T-helper 2 cell (primary cell): ENCODE measurements at regions not wholly inside any gene's neighbourhood (a gene's known extent, or its start where the extent isn't known, plus 50 kb on each side); places are given as distances from the start of the nearest gene placed in this dataset.
A peak's percentile ranks its signal among the peaks of the same experiment; 100 is the strongest.
"Not testable (repeated sequence)": the region's sequence is repeated elsewhere in the genome, so short reads cannot be mapped to it uniquely, and the experiment has no call there.

Experiments
- DNase-seq, 5 experiments: peaks; one replicate each; pipeline versions ENCODE4 v3.0.0 to v3.0.0-alpha.2; 2012 to 2022

DNA sequence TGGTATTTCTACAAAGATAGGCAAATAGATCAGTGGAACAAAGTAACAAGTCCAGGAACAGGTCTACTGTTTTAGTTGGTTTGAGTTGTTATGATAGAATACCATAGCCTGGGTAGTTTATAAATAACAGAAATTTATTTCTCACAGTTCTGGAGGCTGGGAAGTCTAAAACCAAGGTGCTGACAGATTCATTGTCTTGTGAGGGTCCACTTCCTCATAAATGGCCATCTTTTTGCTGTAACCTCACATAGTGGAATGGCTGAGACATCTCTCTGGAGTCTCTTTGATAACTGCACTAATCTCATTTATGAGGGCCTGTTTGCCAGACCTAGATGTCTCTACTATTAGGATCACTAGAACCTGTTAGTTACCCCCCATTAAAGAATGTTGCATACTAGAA is 152.3 kb upstream of the MYRIP start:
- no peak for DNase-seq

DNA sequence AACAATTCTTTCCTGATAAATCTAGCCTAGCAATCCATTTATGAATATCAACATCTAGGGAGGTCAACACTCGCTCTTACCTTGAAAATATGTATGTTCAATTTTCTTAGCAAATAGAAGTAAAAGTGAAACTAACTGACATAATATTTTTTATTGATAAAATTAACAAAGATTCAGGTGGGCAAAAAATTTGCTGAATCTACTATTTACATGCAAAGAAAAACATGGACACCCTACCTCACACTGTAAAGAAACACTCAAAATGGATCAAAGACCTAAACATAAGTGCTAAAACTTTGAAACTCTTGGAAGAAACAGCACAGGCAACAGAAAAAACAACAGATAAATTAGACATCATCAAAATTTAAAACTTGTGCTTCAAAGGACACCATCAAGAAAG is 151.6 kb upstream of the MYRIP start:
- DNase-seq: no peak

DNA sequence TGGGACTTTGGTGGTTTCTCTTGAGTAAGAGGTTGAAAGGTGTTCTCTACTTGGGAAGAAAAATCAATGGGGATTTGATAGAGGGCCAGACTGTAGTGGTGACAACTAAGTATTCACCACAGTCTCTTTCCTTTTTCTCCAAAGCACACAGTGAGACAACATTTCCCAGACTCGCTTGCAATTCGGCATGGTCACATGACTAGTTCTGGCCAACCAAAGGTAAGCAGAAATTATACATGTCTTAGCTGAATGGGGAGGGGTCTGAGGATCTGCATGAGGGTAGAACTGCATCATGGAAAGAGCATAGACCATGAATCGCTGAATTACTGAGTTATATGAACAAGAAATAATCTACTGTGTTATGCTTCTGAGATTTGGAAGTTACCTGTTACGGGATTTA is 144.5 kb upstream of the MYRIP start:
- DNase-seq: no peak

DNA sequence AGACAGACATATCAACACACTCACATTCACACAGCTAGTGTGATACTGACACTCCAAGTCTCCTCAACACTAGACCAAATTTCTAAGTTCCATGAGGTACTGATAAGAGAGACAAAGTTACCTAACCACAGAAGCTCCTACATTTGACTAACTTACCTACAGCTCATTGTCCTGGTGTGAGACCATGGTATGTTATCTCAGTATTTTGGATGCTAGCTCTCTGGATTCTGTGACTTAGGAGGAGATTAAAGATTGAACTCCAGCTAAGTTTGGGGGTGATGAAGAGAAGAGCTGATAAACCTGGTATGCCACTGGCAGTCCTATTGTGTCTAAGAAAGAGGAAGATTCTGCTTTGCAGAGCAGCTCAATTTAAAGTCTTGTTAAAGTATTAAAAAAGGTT is 144.0 kb upstream of the MYRIP start:
- no peak for DNase-seq

DNA sequence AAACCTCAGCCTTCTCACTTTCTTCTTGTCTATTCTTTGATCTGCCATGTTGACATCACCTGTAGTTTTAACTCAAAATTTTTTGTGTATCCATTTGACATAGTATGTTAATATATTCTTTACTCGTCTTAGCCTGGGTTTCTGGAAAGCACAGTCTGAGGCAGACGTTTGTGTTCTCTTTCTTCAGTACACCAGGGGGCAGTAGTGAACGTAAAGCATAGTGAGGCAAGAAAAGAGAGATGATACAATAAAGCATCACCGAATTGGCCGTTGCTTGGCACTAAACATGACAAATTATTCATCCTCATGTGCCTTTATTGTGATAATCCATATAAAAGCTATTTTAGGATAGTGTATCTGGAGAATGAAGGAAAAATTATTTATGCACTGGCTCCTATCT is 141.0 kb upstream of the MYRIP start:
- DNase-seq: peak in 1 of 5 experiments; percentile 44

DNA sequence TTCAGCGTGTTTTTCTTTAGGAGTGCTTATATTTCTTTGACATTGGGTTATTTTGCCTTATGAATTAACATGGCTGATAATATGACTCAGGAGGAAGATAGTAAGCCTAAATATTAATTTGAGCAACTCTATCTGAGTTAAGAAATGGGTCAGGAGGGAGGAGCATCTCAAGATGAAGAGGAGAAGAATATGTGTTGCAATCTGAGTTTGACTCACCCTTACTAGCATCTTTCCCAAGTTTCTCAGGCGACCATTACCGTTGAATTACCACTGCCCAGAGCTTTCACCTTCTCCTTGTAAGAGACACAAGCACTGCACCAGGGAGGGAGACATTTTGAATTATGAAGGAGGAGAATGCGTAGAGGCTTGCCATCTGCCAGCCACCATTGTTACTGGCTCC is 138.3 kb upstream of the MYRIP start:
- DNase-seq: no peak

DNA sequence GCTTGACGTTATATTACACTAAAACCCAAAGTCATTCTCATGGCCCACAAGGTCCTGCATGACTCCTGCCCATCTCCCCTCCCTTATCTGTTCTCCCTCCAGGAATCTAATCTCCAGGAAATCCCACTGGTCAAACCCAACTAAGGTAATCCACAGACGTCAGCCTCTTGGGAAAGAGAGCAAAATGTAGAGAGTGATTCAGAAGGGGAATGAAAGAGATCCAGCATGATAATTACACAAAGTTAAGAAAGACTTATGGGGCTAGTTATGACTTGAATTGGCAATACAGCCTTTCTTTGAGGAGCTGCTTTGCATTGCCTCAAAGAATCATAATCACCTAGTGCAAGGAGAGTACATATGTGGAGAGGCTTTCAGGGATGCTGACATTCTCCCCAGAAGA is 137.8 kb upstream of the MYRIP start:
- peak in 1 of 5 experiments; percentile 2 for DNase-seq

DNA sequence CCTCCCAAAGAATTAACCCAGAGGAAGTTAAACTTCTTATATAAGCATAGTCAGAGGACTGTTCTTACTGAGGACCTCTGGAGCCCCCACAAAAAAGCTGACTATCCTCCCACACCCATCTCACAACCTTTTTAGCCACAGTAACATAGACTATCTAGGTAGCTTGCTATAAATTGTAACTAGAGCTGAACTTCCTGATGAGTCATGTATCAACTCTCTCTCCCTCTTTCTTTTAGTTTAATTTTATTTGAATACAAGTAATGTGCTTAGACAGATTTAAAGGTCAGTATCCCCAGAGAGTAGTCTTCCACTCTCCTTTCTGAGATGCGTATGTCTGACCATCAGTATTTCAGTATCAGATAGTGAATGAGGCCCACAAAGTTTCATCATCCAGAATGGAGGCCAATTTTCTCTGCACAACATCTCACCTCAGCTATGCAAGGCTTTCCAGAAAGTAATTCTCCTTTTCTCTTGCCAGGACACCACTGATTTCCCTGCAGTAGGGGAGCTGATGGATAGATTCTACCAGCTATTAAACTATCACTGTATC is 104.0 kb upstream of the MYRIP start:
- DNase-seq: no peak

DNA sequence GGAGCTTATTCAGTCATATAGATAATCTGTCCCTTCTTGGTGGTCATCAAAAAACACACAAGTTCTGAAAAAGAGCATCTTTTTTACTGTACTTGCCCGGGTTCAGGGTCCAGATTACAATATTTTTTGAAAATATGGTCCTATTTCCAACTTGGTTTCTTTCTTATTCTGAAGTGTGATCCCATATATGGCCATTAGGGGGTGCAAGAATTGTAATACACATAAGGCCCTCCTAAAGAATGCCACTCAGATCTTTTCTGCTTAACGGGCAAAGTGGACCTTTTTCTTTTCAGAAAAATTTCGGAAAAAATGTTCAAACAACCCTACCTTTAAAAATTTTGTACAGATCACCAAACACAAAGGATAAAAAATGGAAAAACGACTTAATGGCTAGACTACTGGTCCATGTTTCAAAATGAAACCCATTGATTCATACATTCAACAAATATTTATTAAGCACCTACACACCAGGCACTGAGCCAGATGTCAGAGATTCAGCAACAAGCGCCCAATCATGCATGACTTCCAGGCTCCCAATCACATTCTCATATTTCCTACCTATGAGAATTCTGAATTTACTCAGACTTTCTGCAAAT is 102.0 kb upstream of the MYRIP start:
- peak in 1 of 5 experiments; percentile 11 for DNase-seq

DNA sequence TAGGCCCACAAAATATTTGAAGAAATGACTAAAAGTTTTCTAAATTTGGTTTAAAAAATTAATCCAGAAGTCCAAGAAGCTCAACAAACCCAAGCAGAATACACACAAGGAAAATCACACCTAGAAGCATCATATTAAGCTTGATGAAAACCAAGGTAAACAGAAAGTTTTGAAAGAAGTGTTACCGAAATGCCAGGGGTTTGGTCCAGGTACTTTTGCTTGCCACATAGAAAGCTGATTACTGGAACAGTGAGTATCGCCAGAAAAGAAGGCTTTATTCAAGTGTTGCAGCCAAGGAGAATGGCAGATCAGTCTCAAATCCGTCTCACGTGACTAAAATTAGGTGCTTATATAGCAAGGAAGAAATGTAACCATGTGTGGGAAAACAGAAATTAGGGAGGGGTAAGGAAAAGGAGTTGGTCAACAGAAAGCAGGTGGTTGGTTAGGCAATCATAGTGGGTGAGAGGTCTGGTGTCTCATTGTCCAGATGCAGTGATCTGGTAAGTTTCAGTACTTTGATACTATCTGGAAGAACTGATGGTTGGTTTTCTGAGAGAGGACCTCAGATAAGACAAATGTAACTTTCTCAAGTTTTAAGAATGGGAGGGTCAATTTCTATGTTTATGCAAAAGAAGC is 96.9 kb upstream of the MYRIP start:
- no peak for DNase-seq

DNA sequence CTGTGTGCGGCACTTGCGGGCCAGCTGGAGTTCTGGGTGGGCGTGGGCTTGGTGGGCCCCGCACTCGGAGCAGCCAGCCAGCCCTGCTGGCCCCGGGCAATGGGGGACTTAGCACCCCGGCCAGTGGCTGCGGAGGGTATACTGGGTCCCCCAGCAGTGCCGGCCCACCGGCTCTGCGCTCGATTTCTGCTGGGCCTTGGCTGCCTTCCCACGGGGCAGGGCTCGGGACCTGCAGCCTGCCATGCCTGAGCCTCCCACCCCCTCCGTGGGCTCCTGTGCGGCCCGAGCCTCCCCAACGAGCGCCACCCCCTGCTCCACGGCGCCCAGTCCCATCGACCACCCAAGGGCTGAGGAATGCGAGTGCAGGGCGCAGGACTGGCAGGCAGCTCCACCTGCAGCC is 96.1 kb upstream of the MYRIP start:
- DNase-seq: not testable (repeated sequence)

DNA sequence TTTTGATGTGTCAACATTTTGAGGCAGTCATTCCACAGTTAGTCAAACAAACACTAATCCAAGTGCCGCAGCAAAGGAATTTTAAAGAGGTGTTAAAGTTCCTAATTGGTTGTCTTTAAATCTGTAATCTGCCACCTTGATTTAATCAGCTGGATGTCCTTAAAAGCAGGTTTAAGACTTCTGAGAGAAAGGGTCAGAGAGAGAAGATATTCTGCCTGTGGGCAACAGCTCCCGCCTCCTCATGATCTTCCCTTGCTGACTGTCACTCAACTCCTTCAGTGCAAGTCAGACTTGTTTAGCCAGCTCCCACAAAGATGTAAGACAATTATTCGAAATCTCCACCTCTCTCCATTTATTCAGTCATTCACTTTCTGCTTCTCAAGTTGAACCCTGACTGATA is 92.6 kb upstream of the MYRIP start:
- no peak for DNase-seq

DNA sequence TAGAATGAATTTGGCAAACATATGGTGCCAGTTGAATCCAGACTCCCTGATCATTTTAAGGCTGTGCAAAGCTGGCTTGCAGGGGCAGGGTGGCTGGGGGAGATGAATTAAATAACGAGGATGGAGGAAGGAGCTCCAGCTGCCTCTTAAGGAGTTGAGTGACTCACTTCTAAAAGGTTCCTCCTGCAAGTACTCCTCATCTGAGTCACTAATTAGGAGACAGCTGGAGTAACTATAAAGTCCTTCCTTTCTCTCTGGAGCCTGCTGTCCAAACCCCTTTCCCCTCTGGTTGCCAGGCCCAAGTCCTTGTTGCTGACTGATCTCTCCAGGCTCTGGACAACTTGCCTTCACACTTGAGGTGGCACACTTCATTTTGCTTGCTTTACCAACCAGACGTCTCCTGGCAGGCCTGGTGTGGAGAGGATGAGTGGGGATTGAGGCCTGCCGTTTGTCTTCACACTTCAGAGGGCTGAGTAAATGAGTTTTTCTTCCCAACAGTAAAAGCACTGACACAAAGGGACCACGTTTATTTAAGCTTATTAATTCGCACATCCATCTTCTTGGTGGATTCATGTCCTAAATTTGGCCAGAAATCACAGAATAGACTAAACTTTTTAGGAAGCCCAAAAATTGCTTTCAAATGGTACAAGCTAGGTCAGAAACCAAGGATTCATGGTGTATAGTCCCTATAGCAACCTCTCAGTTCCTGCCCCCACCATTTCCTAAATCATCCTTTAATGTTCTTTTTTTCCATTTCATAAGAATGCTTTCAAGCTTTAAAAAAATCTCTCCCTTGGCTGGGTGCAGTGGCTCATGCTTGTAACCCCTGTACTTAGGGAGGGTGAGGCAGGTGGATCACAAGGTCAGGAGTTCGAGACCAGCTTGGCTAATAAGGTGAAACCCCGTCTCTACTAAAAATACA is 90.5 kb upstream of the MYRIP start:
- DNase-seq: no peak

DNA sequence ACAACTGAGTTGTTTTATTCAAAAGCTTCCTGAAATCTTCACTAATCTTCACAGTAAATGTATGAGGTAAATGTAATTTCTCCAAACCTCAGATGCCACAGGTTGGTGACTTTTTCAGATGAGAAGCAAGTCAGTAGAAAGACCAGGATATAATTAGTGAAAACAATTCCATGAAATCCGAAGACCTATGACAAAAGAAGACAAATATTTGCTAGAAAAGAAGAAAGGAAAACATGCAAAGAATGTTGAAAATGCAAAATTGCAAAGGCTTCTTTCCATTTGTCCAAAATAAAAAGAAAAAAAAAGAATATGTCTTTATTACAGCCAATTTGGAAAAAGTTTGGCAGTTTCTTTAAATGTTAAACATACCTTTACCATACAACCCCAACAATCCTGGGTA is 88.3 kb upstream of the MYRIP start:
- no peak for DNase-seq

DNA sequence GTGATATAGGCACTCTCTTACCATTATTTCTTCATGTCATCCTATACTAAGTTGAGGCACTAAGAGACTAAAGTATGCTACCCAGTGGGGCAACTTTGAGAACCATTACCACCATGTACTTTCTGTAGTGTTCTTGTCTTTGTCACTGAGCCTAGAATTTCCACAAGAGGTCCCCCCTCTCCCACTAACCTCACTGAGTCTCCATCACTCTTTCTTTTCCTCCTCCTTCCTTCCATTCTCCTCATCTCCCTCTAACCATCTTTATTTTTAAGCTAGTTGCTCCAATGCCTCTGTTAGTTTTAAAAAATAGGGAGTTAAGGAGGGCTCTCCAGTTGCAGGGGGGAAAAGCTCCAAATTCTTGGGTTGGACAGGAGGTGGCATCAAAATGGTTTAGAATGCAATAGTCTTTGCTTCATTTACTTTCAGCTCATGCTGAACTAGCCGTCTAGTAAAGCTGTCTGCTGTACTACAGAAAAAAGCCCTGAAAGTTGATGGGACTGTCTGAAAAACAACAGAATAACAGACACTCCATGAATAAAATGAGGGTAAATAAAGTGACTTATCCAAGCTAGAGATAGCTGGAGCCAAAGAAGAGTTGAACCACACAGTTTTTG is 85.1 kb upstream of the MYRIP start:
- no peak for DNase-seq

DNA sequence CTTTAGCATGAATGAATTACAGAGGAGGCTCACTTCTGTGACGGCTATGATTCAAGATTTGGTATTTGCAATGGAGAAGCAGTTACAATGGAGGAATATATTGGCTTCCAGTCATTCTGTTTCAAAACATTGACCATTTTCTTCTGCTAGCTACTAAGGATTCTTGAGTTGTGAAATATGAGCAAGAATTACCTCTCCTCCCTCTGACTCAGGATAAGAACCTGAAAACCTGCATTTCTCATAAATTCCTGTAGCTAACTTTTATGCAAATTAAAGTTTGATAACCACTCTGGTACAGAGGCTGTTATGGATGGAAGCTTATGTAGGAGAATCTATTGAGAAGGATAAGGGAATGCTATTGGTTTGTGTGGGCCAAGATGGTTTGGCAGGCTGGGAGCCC is 84.1 kb upstream of the MYRIP start:
- DNase-seq: no peak

DNA sequence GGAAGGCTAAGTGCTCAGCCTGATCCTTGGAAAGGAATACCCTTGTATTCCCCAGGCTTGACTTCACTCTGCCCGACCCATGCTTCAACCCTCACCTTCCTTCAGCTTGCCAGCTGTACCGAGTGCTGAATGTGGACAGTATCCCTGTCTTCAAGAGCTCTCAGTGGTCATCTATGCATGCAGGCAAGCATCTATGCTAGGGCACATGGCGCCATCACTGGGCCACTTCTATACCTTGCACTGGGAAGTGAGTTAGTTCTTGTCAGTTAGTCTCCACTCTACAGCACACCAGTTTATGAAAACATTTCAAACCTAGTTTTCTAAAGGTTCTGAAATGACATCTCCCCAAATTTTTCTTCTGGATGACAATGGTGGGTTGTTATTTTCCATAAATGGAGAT is 82.0 kb upstream of the MYRIP start:
- DNase-seq: no peak

DNA sequence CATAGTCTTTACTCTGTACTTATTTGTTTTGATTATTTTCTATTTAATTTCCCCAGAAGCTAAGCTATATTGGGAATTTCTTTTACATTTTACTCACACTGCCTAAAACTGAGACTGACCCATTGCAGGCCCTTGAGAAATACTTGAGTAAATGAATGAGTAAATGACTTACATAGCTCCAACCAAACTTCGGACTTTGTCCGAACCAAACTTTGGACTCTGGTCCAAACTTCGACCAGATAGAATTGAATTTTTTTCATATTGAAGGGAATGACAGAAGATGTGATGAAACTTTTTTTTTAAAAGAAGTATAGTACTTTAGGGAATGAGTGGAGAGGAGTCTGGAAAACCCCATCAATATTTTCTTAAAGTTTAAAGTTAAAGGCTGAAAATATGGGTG is 75.6 kb upstream of the MYRIP start:
- DNase-seq: no peak

DNA sequence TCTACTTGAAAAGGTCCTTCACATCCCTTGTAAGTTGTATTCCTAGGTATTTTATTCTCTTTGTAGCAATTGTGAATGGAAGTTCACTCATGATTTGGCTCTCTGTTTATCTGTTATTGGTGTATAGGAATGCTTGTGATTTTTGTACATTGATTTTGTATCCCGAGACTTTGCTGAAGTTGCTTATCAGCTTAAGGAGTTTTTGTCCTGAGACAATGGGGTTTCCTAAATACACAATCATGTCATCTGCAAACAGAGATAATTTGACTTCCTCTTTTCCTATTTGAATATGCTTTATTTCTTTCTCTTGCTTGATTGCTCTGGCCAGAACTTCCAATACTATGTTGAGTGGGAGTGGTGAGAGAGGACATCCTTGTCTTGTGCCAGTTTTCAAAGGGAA is 69.8 kb upstream of the MYRIP start:
- DNase-seq: not testable (repeated sequence)

DNA sequence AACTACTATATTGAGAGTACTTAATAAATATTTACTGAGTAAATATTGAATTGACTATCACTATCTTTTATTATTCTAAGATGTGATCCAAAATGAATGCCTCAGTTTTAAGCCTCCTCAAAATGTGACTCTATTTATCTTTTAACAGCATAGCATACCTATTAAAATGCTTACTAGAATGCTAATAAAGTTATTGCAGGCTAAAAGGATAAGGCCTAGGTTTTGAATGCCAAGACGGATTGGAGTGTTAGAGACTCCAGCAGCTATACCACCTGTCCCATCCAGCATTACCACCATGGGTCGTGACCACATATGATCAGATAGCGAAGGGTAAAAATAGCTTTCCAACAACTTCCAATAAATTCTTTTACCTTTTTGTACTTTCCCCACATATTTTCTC is 64.7 kb upstream of the MYRIP start:
- DNase-seq: no peak

DNA sequence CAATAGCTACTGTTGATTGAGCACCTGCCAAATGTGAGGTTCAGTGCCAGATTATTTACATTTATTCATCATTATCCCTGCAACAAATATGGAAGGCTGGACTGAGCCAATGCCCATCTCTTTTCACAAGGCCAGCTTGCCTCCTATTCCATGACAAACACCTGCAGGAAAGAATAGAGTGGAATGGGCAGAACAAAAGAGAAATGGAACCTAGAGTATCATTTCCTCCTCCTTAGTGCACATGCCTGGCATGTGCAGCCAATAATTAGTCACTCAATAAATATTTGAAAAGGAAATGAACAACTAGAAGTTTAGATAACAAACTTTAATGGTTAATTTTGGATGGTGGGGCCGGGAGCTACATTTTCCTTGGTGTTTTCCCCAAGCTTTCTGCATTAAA is 61.4 kb upstream of the MYRIP start:
- DNase-seq: no peak

DNA sequence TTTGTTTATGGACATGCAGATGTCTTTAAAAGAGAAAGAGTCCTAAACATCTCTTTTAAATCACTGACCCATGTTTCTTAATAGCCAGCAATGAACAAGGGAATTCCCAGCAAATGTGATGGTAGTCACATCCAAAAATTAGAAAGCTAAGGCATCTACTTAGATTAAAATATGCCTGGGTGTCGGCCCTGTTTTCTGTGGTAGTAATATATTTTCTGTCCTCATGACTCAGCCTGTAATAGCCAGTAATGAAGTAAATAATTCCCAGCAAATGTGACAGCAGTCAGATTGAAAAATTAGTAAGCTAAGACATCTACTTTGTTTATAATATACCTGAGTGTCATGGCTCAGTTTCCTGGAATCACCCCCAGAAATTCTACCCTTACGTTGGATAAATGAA is 60.6 kb upstream of the MYRIP start:
- no peak for DNase-seq

DNA sequence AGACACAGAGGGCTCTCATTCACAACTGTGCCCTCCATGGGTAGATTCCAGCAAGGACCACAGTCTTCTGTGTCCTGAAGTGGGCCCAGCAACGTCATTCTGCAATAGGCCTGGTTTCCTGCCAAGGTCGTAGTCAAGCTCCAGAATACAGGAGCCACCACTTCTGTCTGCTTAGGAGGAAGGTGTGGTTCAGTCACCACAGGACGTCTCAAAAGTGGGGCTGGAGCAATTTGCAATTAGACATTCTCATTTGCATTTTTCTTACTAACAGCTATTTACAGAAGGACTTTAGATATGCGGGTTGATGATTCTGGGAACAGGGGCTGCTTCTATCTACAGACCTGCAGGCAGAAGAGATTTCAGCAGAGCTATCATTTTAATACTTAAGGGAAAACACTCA is 58.7 kb upstream of the MYRIP start:
- DNase-seq: no peak
